ENCODE measurements at regions not wholly inside any gene's neighbourhood (a gene's known extent, or its start where the extent isn't known, plus 50 kb on each side); places are given as distances from the start of the nearest gene placed in this dataset.

DNA sequence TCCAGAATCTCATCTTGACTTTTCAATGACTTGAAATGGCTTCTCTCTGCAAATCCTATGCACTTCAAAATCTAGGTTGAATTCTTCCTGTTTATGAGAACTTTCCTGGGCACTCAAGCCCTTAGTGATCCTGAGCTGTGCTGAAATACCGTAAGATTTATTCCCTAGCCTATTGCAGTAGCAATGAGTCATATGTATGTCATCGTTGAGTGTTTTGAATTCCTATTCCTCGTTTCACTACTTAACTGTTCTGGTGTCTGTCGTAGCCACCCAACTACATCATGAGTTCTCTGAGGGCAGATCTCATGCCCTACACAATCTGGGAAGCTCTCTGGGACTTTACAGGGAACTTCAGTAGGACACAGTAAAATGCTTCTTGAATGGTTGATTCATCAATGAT lies 190.8 kb upstream of the TMEM132C start:
- TF ChIP-seq CTCF (IDR thresholded peaks at IDR 0.05) (no peak), POLR2A (IDR thresholded peaks at IDR 0.05) (no peak)
